NB4 (cell line): ENCODE measurements at regions not wholly inside any gene's neighbourhood (a gene's known extent, or its start where the extent isn't known, plus 50 kb on each side); places are given as distances from the start of the nearest gene placed in this dataset.

Source experiments
- MYC ChIP-seq: IDR thresholded peaks from 2 replicates; pipeline ENCODE4 v1.6.1; 2011; ENCODE audit warnings: low read depth, low read length
- POLR2A ChIP-seq: IDR thresholded peaks from 2 replicates; pipeline ENCODE4 v1.6.1; 2011; ENCODE audit warnings: mild to moderate bottlenecking; ENCODE audit not compliant: insufficient read length; ENCODE audit errors: extremely low read depth
- TF ChIP-seq, protein P1 (sequence below): IDR thresholded peaks from one replicate; pipeline ENCODE4 v1.5.1; 2012; ENCODE audit warnings: low read depth, low read length
- TF ChIP-seq, protein P2 (sequence below): IDR thresholded peaks from 2 replicates; pipeline ENCODE4 v1.6.1; 2011; ENCODE audit warnings: low read depth, low read length

DNA sequence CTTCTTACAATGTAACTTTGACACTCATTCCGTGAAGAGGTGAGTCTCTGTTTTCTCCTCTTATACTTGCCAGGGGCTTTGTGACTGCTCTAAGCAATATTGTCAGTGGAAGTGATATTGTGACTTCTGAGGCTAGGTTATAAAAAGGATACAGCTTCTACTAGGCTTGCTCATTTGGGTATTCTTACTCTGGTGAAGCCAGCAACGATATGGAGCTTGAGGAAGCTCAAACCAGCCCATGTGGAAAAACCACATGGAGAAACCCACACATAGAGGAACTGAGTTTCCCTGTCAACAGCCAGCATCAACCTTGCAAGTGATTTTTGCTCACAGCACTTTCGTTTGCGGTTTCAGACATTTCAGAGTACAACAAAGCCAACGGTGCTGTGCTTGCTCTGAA is 149.6 kb upstream of the SEMA3E start:
- TF ChIP-seq, protein P1, sequence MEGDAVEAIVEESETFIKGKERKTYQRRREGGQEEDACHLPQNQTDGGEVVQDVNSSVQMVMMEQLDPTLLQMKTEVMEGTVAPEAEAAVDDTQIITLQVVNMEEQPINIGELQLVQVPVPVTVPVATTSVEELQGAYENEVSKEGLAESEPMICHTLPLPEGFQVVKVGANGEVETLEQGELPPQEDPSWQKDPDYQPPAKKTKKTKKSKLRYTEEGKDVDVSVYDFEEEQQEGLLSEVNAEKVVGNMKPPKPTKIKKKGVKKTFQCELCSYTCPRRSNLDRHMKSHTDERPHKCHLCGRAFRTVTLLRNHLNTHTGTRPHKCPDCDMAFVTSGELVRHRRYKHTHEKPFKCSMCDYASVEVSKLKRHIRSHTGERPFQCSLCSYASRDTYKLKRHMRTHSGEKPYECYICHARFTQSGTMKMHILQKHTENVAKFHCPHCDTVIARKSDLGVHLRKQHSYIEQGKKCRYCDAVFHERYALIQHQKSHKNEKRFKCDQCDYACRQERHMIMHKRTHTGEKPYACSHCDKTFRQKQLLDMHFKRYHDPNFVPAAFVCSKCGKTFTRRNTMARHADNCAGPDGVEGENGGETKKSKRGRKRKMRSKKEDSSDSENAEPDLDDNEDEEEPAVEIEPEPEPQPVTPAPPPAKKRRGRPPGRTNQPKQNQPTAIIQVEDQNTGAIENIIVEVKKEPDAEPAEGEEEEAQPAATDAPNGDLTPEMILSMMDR = no peak
- TF ChIP-seq, protein P2, sequence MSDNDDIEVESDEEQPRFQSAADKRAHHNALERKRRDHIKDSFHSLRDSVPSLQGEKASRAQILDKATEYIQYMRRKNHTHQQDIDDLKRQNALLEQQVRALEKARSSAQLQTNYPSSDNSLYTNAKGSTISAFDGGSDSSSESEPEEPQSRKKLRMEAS = no peak
- TF ChIP-seq POLR2A = no peak
- no peak for TF ChIP-seq MYC
